HG03460 (cell line): ENCODE measurements at regions not wholly inside any gene's neighbourhood (a gene's known extent, or its start where the extent isn't known, plus 50 kb on each side); places are given as distances from the start of the nearest gene placed in this dataset.
A peak's percentile ranks its signal among the peaks of the same experiment; 100 is the strongest.

ENCODE experiments used
- ATAC-seq: cut with Tn5 transposase; IDR thresholded peaks from one replicate; pipeline ENCODE4 v1.9.1; 2021; ENCODE audit not compliant: unreplicated experiment

DNA sequence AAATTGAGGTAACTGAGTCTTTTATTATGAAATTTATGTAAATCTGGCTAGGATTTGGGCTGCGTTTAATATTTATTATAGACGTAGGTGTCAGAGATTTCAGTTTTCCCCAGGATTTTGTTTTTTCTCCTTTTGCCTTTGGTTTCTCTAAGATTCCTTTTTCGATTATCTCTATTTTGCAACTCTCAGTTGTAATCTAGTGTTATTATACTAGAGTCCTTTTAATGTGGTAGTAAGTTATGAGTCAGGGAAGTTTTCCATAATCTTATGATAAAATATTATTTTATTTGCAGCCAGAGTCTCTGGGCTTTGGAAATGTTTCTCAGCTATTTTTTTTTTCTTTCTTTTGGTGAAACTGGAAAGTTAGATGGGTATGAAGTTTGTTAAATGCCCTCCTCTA is 1043.8 kb downstream of the PLA2G4A start:
- no peak for ATAC-seq

DNA sequence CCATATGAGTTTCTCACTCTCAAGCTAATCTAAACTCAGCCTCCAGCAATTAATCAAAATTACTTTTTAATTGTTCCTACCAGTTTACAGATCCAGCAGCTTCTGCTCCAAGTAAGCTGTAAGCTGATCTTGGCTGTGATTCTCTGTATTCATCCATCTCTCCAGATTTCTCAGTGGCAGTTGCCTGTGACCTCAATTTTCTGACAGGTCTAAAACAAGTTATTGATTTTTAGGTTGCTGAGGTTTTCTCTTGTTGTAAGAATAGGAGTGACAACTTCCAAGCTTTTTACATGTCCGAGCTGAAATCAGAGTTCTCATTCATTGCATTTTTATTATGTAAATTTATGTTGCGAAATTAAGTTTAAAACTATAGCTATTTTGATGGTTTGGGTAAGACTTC is 1044.4 kb downstream of the PLA2G4A start:
- ATAC-seq, result no peak

DNA sequence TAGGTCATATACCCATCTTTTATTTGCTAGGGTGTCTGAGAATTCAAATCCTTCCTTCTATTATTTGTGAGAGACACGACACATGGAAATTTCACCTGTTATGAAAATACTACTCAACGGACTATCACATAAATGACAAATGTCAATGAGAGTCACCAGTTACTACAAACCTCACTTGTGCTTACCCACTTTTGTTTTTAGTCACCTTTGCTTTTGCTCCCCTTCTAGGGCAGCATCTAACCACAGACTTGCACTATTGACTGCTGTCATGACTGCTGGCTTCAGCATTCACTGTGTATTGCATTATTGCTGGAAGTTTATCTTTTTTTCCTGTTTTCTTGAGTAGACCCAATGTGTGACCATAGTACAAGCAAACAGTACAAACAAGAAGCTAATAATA is 1048.0 kb downstream of the PLA2G4A start:
- no peak for ATAC-seq

DNA sequence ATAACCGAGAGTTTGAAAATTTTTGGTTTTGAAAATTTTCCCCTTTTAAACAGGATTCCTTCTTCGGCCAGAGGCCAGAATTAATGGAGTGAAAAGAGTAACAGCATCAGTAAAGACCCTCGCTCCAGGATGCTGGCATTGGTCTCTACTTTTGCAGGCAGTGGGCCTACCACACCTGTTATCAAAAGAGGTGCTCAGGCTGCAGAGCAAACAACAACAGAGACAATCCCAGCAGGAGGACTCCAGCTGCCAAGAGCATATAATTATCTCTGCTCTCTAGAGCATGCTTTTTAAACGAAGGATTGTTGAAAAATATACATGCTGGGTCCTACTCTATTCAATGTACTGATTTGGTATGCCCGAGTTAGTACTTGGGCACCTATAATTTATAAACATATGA is 1048.5 kb downstream of the PLA2G4A start:
- no peak for ATAC-seq

DNA sequence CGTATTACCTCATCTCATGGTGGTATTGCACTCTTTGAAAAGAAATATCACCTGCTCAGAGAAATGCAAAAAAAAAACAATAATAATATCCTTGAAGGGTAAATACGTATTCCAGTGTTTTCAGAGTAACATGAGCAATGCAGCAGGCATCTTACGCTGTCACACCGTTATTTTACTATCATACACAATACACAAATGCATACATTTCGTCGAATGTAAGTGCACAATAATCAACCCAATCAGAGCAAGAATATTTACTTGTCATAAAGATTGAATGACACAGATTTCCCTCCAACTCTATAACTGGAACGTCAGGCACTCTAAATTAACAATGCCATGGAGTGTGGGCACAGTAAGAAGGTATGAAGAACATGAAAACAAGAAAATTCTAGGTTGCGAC is 1050.1 kb downstream of the PLA2G4A start:
- no peak for ATAC-seq

DNA sequence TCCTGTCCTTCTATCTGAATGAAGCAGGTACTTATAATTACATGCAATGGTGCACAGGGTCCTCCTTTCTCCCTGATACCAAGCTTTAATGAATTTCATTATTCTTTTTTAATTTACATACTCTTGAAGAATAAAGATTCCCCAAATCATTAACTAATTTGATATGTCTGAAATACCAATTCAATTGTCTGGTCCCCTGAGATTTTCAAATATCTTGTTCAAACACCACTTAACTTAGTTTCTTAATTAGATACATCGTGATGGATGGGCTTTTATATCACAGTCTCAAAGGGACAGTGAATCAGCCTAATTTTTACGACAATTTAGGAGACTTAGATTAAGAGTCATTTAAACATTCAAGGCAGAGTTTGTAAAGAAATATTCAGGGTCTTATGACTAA is 1054.6 kb downstream of the PLA2G4A start:
- no peak for ATAC-seq

DNA sequence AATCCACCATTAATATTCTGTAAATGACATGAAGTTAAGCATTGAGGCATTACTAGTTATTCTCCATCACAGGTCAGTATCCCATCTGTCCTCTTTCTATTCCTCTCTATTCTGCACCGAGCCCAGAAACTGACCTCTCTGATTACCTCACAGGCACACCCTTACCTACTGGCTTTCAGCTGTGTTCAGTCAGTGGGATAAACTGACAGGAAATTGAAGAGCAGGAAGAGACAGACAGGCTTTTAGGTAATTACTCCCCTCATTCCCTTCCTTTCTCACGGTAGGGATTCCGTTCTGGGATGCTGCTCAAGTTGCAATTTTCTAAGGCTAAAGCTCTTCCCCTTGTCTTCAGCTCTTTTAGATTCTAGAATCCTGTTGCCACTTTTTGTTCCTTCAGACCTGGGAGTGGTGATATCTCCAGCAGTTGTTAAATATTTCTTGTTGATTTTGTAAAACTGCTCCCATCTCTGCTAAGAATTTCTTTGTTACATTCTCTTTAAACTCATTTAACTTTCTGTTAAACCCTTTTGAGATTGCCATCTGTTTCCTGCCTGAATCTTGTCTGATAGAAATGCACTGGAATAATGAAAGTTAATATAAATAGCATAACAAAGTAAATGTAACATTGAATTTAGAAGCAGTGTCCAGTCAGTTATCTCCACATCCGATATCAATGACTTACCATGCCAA is 1063.4 kb downstream of the PLA2G4A start:
- ATAC-seq, result no peak

DNA sequence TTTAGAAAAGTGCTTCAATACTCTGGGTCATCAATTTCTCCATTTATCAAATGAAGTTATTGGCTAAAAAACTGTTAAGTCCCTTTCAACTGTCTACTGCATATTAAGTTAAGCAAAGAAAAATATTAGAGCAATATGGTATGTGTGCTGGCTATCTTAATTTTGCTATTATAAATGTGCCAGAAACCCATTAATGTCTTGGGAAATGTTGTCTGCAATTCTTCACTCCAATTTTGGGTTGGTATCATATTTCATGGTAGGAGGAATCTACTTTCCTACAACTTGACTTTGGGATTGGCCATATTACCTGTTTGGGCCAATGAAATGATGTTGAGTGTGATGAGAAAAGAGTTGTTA is 1063.9 kb downstream of the PLA2G4A start:
- no peak for ATAC-seq

DNA sequence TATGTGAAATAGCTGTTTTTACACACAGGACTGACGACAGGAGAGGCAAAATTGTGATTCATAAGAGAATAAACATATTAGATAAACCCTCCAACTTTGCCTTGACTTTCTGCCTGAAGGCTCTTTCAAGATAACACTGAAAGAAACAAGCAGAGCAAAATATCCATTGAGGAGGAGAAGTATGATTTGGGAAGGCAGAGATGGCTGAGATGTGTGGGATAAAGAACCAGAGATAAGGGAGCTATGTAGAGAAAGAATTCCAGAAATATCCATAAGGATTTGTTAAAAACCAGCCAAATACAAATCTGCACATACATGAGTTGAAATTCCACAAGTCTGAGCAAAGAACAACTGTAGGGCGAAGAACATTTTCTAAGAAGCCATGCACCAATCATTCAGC is 1064.7 kb downstream of the PLA2G4A start:
- no peak for ATAC-seq

DNA sequence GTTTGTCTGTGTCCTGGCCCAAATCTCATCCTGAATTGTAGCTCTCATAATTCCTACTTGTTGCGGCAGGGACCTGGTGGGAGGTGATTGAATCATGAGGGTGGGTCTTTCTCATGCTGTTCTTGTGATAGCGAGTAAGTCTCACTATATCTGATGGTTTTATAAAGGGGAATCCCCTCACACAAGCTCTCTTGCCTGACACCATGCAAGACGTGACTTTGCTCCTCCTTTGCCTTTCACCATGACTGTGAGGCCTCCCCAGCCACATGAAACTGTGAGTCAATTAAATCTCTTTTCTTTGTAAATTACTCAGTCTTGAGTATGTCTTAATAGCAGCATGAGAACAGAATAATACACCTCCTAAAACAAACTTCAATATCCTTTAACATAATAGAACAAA is 1065.6 kb downstream of the PLA2G4A start:
- no peak for ATAC-seq

DNA sequence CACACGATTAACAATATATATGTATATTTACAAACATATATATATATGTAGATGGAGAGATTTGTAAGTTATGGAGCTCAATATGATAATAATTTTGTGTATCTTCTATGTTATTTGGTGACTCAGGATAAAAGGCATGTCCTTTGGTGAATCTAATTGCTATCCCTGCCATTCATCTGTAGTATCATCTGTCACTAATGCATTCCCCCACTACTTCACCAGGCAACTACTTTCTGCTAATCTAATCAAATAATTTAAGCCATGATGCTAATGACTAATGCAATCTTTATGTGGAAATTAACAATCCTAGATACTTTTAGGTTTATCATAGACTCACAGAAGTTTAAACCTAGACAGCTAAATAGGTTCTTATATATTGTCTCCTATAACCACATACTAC is 1074.5 kb downstream of the PLA2G4A start:
- no peak for ATAC-seq

DNA sequence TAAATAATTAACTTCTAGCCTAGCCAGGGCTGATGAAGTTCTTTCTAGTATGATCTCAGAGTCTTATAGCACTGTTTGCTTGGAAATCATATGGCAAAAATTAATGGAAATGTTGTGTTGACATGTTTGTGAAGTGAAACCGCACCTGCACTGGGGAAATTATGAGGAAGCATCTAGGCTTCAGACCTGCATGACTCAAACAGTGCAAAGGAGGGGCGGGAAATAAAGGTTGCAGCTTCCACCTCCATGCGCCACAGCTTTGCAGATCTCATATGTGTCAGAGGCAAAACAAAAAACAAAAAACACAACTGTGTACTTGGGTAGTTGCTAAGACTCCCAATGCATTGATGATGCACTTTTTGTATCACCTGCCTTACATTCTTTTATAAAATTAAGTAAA is 1080.6 kb downstream of the PLA2G4A start:
- ATAC-seq, result no peak

DNA sequence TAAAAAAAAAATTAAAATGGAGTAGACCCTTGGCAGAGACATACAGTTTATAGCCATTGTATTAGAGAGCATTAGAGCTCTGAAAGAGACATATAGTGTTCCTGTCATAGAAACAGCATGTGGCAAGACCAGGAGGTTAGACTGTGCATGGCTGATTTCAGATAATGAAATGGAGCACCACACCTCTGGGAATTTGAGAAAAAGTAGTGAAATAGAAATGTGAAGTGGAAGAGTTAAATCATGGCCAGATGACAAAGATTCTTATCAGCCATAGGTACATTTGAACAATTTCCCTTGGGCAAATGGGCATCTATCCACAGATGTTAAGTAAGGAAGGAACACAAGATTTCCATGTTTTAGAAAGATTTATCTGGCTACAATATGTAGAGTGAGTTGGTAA is 1083.1 kb downstream of the PLA2G4A start:
- ATAC-seq, result no peak

DNA sequence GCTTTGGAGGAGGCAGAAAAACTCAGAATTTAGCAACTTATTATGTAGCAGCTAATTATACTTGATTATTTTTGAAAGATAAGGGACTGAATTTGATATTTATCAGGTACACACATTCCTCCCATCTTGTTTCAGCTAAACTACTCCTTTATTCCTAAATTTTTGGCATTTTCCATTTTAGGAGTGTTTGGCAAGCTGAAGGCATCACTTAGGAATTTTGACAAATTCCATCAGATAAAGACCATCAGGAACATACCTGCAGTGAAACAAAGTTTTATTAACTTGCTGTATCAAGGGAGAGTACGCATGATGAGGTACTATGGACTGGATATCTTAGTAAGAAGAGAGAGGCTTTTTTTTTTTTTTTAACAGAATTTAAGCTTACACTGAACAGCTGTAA is 1092.2 kb downstream of the PLA2G4A start:
- ATAC-seq, result no peak

DNA sequence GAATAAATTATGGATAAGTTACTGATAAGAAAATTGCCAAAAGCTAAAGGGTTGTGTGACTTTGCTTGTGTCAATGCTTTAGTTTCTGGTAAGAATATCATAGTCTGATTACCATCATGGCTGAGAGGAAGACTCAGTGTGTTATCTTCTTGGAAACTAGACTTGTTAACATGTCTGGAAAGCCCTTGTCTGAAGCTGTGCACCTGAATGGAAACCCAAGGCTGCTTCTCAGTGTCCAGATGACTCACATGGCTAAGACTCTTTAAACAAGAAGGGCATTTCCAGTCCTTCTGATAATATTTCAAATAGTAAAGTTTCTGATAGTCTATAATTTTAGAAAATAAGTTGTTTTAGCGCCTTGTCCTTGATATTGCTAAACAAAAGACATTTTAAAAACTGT is 1092.7 kb downstream of the PLA2G4A start:
- ATAC-seq, result no peak

DNA sequence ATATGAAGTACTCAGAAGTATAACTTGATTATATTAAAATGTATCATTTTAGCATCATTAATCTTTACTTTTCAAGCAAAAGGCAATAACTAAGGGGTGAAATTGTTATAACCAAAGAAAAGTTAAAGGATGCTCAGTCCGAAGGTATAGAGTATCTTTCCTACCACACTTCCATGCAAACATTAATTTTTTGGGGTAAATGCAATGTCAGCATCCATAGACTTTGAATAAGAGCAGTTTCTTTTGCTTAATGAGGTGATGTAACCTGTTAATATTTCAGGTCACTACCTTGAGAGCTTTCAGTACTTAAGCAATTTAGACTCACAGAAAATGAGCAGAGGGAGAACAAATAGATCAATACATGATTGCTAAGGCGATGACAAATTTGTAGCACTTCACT is 1093.5 kb downstream of the PLA2G4A start:
- no peak for ATAC-seq

DNA sequence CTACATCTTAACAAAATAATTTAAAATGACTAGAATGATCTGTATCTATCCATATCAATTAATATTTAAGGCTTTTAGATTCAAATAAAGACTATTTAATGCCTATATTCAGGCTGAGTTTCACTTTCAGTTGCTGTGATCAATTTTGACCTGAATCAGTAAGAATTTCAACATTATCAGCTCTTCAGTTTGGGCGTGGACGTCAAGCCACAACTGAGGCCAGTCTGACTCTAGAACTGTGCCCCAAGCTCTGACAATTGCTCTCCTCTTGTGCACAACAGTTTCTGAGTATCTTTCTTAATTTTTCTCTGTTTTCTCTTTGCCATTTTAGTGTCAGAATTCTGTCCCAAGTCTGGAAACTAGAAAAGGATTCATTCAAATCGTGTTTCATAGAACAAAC is 1095.5 kb downstream of the PLA2G4A start:
- ATAC-seq, result no peak

DNA sequence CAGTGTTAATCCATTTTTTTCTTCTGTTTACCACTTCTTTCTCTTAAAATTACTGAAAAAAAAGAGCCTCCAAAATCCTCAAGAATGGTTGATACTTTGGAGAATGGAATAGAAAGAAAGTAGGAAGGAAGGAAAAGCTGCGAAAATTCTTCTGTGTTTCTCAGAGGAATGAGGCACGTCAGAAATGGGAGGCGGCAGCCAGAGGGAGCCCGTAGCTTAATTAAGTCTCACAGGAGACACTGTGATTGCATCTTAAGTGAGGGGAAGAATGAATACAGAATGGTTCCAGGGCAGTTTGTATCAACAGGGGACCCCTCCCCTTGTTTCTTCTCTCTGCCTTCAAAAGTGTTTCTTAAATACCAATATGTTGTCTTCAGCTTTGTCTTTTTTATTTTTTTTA is 1099.5 kb downstream of the PLA2G4A start:
- peak; percentile 76 for ATAC-seq

DNA sequence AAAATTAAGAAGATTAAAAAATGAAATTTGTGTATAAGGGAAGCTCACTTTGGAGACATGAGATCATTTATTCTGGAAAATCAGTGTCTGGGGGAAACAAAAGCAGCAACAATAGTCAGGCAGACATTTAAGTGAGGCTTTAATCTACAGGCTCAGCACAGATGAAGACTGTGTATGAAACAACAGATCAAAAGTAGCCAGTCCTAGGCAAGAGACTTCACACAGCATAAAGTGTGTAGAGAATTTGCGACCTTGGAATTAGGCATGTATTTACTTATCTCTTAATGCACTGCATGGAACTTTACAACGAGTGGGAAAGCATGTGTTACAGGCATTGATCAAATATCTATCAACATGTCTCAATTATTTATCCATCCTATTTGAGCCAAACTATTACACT is 1099.9 kb downstream of the PLA2G4A start:
- ATAC-seq, result no peak

DNA sequence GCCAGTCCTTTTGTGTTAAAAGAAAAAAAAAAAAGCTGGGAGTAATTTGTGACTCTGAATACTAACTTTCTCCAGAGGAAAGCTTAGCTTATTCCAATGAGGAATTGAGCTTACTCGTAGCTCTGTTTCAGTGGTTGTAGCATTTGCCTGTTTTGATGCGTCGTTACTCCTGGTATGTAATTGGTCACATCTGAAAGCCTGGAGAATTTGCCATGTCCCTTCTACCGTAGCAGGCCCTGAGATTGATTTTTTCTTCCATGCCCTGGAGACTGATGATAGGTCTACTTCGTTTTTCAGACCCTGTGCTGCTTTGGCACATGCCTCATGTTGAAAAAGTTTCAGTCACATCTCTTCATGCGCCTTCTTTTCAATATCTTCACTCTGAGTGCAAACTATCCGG is 1103.0 kb downstream of the PLA2G4A start:
- ATAC-seq, result no peak

DNA sequence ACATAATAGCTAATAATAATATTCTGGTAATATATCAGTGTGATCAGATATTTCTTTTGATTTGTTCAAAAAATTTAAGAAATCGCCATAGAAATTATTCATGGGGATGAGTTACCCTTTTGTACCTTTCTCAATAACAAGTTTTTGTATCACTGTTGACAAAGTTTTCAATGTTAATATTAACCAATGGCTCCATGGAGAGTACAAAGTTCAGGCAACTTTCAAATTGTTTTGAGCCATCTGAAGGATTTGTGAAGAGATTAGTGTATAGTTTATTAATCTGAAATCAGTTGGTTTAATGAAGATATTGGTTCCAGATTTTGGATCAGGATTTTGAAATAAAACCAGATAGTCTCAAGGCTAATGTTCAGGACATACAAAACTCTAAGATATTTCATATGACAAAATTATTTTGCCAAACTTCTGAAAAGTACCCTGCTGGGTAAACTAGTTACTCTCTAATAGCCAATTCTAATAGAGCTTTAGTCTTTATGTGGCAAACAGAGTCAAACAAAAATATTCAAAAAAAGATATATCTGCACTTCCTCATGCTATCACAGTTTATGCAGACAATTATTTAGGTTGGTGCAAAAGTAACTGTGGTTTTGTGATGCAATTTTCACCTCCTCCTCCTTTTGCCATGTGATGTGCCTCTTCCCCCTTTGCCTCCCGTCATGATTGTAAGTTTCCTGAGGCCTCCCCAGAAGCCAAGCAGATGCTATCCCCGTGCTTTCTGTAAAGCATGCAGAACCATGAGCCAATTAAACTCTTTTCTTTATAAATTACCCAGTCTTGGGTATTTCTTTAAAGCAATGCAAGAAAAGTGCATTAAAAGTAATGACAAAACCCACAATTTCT is 1105.0 kb downstream of the PLA2G4A start:
- no peak for ATAC-seq

DNA sequence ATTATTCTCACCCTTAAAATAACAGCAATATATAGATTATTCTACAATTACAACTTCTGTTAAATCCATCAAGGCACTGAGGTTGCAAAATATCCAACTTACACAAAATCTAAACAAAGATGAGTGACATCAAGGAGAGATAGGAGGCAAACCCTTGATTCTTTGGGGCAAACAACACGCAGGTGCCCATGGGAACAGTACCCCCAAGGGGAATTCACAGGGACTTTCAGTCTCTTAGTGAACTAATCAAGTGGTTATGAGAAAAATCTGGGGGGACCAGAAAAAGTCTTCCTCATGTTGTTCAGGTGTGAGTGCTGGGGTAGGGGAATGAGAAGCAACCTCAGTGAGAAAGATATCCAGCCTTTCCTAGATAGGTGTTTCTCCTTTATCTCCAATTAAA is 1107.9 kb downstream of the PLA2G4A start:
- ATAC-seq, result no peak

DNA sequence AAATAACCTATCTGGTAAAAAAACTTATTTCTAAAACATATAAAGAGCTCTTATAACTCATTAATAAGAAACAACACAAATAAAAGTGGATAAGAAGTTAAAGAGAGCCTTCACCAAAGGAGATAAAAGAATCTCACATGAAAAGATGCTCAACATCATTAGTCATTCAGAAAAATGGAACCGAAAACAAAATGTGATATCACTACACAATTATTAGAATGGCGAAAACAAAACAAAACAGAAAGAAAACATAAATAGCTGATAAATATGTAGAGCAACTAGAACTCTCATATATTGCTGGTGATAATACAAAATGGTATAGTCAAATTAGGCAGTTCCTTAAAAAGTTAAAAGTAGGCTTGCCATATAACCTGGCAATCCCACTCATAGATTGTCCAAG is 1109.3 kb downstream of the PLA2G4A start:
- no peak for ATAC-seq
